Endothelial cell of umbilical vein (primary cell): ENCODE measurements at regions not wholly inside any gene's neighbourhood (a gene's known extent, or its start where the extent isn't known, plus 50 kb on each side); places are given as distances from the start of the nearest gene placed in this dataset.

Experiments
- BruUV-seq: library from RNA; stranded (reverse); fragments of 400-500 nt; replicated peaks from 2 replicates; lab custom pipeline; 2021; lab: Mats Ljungman, UMichigan
- CTCF ChIA-PET: fragments of 300-600, 350-600 bp; sonication (Branson Sonifier 250); formaldehyde crosslinking; loops from one replicate; lab custom pipeline; 2021; ENCODE audit warnings: antibody characterized with exemption, inconsistent platforms; lab: Charles Lee
- POLR2A ChIA-PET: fragments of 300-600, 350-600 bp; sonication (Branson Sonifier 250); formaldehyde crosslinking; loops from one replicate; lab custom pipeline; 2021; ENCODE audit warnings: antibody characterized with exemption, inconsistent platforms; lab: Charles Lee
- DNase-seq: peaks from one replicate; pipeline ENCODE4 v3.0.0-alpha.2; 2011; ENCODE audit warnings: low read depth, low spot score
- FAIRE-seq: peaks from 2 replicates; lab custom pipeline; 2011; peaks lifted over from hg19 to GRCh38; lab: Jason Lieb, UNC
- H2AFZ ChIP-seq: 2 replicates; pipeline ENCODE4 v1.6.0; 2012; ENCODE audit warnings: low read depth, low read length, control low read depth, inconsistent platforms
- H3K27ac ChIP-seq: 2 replicates; pipeline ENCODE4 v1.5.1; 2011; ENCODE audit warnings: low read depth, mild to moderate bottlenecking, control low read depth, low read length, moderate library complexity; ENCODE audit not compliant: insufficient read depth
- H3K27me3 ChIP-seq, 2 experiments: 2 replicates each; pipeline versions ENCODE4 v1.6.0 to v1.6.1; 2011; ENCODE audit warnings: low read length in 2 of 2, mixed read lengths in 1 of 2; ENCODE audit not compliant: control insufficient read depth in 2 of 2, insufficient read depth in 2 of 2
- H3K36me3 ChIP-seq, 2 experiments: 2 replicates in 1 of 2; 3 replicates in 1 of 2; pipeline ENCODE4 v1.5.1; 2011; ENCODE audit warnings: low read length in 2 of 2, mild to moderate bottlenecking in 1 of 2, moderate library complexity in 1 of 2; ENCODE audit not compliant: control insufficient read depth in 2 of 2, insufficient read depth in 2 of 2; ENCODE audit errors: extremely low read depth in 1 of 2
- H3K4me1 ChIP-seq: 3 replicates; pipeline ENCODE4 v1.5.1; 2011; ENCODE audit warnings: mild to moderate bottlenecking, low read length; ENCODE audit not compliant: control insufficient read depth, insufficient read depth; ENCODE audit errors: extremely low read depth
- H3K4me2 ChIP-seq: 2 replicates; pipeline ENCODE4 v1.6.1; 2011; ENCODE audit warnings: low read length, control low read depth, mixed read lengths; ENCODE audit not compliant: insufficient read depth
- H3K4me3 ChIP-seq, 3 experiments: fragments of 200-600 bp in 1 of 3; sonication (generic), shearing (Covaris generic) in 1 of 3; replicated peaks in 1 of 3; 2 replicates each; pipeline ENCODE4 v1.5.1; 2011 to 2016; ENCODE audit warnings: control low read depth in 3 of 3, low read length in 3 of 3, mild to moderate bottlenecking in 2 of 3, inconsistent platforms in 1 of 3, low read depth in 1 of 3, moderate library complexity in 1 of 3; ENCODE audit not compliant: insufficient read depth in 1 of 3
- H3K79me2 ChIP-seq: 2 replicates; pipeline ENCODE4 v1.6.0; 2012; ENCODE audit warnings: low read length, inconsistent platforms; ENCODE audit not compliant: control insufficient read depth, insufficient read depth
- H3K9ac ChIP-seq: replicated peaks from 2 replicates; pipeline ENCODE3; 2011; ENCODE audit warnings: low read length, control low read depth; ENCODE audit not compliant: insufficient read depth; ENCODE audit errors: extremely low read depth
- H3K9me1 ChIP-seq: replicated peaks from 3 replicates; pipeline ENCODE4 v1.6.0; 2011; ENCODE audit warnings: mild to moderate bottlenecking, low read length; ENCODE audit not compliant: control insufficient read depth, insufficient read depth; ENCODE audit errors: extremely low read depth
- H3K9me3 ChIP-seq: replicated peaks from 2 replicates; pipeline ENCODE4 v1.5.1; 2012; ENCODE audit warnings: low read length, inconsistent platforms; ENCODE audit not compliant: control insufficient read depth, insufficient read depth
- H4K20me1 ChIP-seq: replicated peaks from 2 replicates; pipeline ENCODE3; 2011; ENCODE audit warnings: mild to moderate bottlenecking, low read length; ENCODE audit not compliant: control insufficient read depth, insufficient read depth; ENCODE audit errors: extremely low read depth
- EZH2 ChIP-seq: IDR thresholded peaks from 2 replicates; pipeline ENCODE4 v1.6.1; 2012; ENCODE audit warnings: borderline replicate concordance, low read depth, mild to moderate bottlenecking, moderate library complexity, low read length, inconsistent platforms; ENCODE audit not compliant: severe bottlenecking
- FOS ChIP-seq: IDR thresholded peaks from 2 replicates; pipeline ENCODE4 v1.6.1; 2011; ENCODE audit warnings: mild to moderate bottlenecking, low read length, moderate library complexity, borderline replicate concordance; ENCODE audit not compliant: insufficient read depth
- GATA2 ChIP-seq: IDR thresholded peaks from 2 replicates; pipeline ENCODE4 v1.7.0; 2011; ENCODE audit warnings: low read depth, mild to moderate bottlenecking, moderate library complexity, mixed read lengths, low read length; ENCODE audit not compliant: insufficient read length, insufficient read depth
- JUN ChIP-seq: IDR thresholded peaks from 2 replicates; pipeline ENCODE4 v1.6.1; 2011; ENCODE audit warnings: borderline replicate concordance, low read depth; ENCODE audit not compliant: insufficient read length, insufficient read depth
- MYC ChIP-seq: IDR thresholded peaks from one replicate; pipeline ENCODE4 v1.6.1; 2011; ENCODE audit warnings: mild to moderate bottlenecking, low read depth, low read length
- POLR2A ChIP-seq: IDR thresholded peaks from 2 replicates; pipeline ENCODE4 v1.6.1; 2012; ENCODE audit warnings: low read depth, mild to moderate bottlenecking, control low read depth, low read length
- POLR2AphosphoS5 ChIP-seq: IDR thresholded peaks from 2 replicates; pipeline ENCODE4 v1.6.1; 2012; ENCODE audit warnings: low read depth, mild to moderate bottlenecking, control low read depth, low read length, moderate library complexity; ENCODE audit not compliant: insufficient read depth
- dilution Hi-C: fragments of 300-500 bp; cut with MboI; formaldehyde crosslinking; loops from one replicate; pipeline ENCODE4 v1.15.0; 2019; ENCODE audit warnings: low sequenced_read_pairs; ENCODE audit not compliant: extremely low pct_ligation_motif_present
- intact Hi-C: fragments of 100-400 bp; cut with micrococcal nuclease; formaldehyde crosslinking; loops from one replicate; pipeline ENCODE4 v1.10.0; 2022
- TF ChIP-seq, protein P1 (sequence below): IDR thresholded peaks from 2 replicates; pipeline ENCODE4 v1.6.1; 2011; ENCODE audit not compliant: insufficient read depth, insufficient read length
- TF ChIP-seq, protein P2 (sequence below), 2 donors: IDR thresholded peaks; 1 replicate in 1 of 2; 2 replicates in 1 of 2; pipeline ENCODE4 v1.5.1; 2011; ENCODE audit warnings: low read length in 2 of 2, mild to moderate bottlenecking in 2 of 2, moderate library complexity in 2 of 2, control low read depth in 1 of 2, inconsistent platforms in 1 of 2, low read depth in 1 of 2; ENCODE audit not compliant: insufficient read depth in 1 of 2; ENCODE audit errors: extremely low read depth in 1 of 2

DNA sequence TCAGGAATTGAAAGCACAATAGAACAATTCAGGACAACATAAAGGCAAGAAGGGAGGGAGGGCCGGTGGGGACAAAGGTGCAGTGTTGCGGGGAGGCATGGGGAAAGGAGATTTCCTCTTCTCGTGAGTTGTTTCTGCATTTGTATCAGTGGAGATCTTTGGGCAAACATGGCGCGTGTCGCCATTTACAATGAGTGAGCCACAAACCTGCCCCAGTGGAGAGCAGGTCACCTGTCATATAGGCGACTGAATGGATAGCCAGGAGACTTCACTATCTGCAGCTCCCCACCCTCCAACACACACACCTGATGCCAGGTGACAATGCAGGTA, 87.7 kb upstream of the SLC45A1 start:
- Histone ChIP-seq H3K4me2 (no peak overlapping the region), H3K4me3 (no peak overlapping the region), H3K27me3 (no peaks in the 10 kb centered on the region), H3K4me1 (peaks cover 1% of the 10 kb centered on the region), H2AFZ (no peak overlapping the region), H3K36me3 (no peaks in the 10 kb centered on the region), H3K9me3 (no peaks in the 10 kb centered on the region), H3K9ac (no peak overlapping the region), H3K27ac (no peak overlapping the region), H4K20me1 (no peaks in the 10 kb centered on the region), H3K79me2 (no peaks in the 10 kb centered on the region), H3K9me1 (no peaks in the 10 kb centered on the region)
- intact Hi-C loops (no loop called here), dilution Hi-C loops (no loop called here)
- DNase-seq (no peak), FAIRE-seq (no peak)
- TF ChIP-seq MYC (no peak), GATA2 (no peak), FOS (no peak), POLR2A (no peak), EZH2 (no peak), POLR2AphosphoS5 (no peak), JUN (no peak)
- TF ChIP-seq, protein P1, sequence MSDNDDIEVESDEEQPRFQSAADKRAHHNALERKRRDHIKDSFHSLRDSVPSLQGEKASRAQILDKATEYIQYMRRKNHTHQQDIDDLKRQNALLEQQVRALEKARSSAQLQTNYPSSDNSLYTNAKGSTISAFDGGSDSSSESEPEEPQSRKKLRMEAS, result no peak
- TF ChIP-seq, protein P2, sequence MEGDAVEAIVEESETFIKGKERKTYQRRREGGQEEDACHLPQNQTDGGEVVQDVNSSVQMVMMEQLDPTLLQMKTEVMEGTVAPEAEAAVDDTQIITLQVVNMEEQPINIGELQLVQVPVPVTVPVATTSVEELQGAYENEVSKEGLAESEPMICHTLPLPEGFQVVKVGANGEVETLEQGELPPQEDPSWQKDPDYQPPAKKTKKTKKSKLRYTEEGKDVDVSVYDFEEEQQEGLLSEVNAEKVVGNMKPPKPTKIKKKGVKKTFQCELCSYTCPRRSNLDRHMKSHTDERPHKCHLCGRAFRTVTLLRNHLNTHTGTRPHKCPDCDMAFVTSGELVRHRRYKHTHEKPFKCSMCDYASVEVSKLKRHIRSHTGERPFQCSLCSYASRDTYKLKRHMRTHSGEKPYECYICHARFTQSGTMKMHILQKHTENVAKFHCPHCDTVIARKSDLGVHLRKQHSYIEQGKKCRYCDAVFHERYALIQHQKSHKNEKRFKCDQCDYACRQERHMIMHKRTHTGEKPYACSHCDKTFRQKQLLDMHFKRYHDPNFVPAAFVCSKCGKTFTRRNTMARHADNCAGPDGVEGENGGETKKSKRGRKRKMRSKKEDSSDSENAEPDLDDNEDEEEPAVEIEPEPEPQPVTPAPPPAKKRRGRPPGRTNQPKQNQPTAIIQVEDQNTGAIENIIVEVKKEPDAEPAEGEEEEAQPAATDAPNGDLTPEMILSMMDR (IDR thresholded peaks at IDR 0.05; ENCODE audit: extremely low read depth in 1 of 2, insufficient read depth in 1 of 2, low read depth in 1 of 2, low read length in 2 of 2), result no peak
- CTCF ChIA-PET, result interaction anchor here (1.1 kb wide), 1 partner anchor 84 kb away, joined by 3 read pairs; no protein-coding TSS in a partner anchor
- POLR2A ChIA-PET, result no interaction called here
- no TSS peak for BruUV-seq
